ENCODE measurements at regions not wholly inside any gene's neighbourhood (a gene's known extent, or its start where the extent isn't known, plus 50 kb on each side); places are given as distances from the start of the nearest gene placed in this dataset.

DNA sequence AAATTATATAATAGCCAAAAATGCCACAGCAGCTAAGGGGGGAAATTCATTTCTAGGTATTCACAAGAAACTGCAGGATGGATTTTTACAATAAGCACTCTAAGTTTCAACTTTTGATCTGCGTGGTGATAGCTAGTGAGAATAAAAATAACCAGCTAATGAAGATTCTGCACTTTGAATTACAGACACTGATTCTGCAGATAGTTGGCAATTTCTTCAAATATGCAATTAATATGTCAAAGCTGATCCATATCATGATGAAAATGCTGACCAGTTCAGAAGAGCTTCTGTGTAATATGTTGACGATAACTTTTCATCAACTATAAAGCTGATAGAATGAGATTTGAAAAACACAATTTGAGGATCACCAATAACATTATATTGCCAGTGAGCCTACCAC, 1272.9 kb downstream of the EFNB2 start:
- H3K9me3 ChIP-seq (ENCODE audit: control insufficient read depth, insufficient read depth, low read depth, low read length), result no peaks in the 10 kb centered on the region
- POLR2A ChIA-PET, result no interaction called here
- CTCF ChIA-PET, result interaction anchor here (0.7 kb wide), 2 partner anchors 101 to 601 kb away, joined by 3 read pairs; no protein-coding TSS in a partner anchor
- H3K27ac ChIP-seq (ENCODE audit: extremely low read depth, low read depth, low read length), result no peak overlapping the region
- no peak for TF ChIP-seq ZBTB1 (tag by site-specific recombination; IDR thresholded peaks at IDR 0.05)
- no peaks in the 10 kb centered on the region for H3K36me3 ChIP-seq (ENCODE audit: control insufficient read depth in 2 of 2, insufficient read depth in 1 of 2, low read length in 2 of 2)
- no peaks in the 10 kb centered on the region for H3K4me1 ChIP-seq (ENCODE audit: control insufficient read depth, insufficient read depth, low read length)
- H3K4me3 ChIP-seq (ENCODE audit: low read depth, low read length), result no peak overlapping the region

DNA sequence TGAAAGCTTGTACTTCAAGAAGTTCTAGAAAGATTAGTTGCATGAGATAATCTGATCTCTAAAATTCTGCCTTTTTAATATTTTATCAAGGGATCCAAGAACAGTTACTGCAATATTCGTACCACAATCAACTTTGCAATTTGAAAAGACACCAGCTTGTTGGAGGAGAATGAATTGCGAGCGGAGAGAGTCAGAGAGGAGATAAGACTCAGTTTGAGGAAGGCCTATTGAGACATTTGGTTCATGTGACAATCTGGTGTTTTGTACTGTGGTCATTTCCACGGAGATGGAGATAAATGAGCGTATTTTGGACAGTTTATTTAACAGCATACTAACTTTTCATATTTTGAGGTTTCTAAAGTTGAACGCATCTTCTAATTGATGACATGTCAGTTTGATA, 1276.0 kb downstream of the EFNB2 start:
- no peak overlapping the region for H3K4me3 ChIP-seq (ENCODE audit: low read depth, low read length)
- H3K36me3 ChIP-seq (ENCODE audit: control insufficient read depth in 2 of 2, insufficient read depth in 1 of 2, low read length in 2 of 2), result no peaks in the 10 kb centered on the region
- CTCF ChIA-PET, result no interaction called here
- H3K4me1 ChIP-seq (ENCODE audit: control insufficient read depth, insufficient read depth, low read length), result no peaks in the 10 kb centered on the region
- no peak overlapping the region for H3K27ac ChIP-seq (ENCODE audit: extremely low read depth, low read depth, low read length)
- POLR2A ChIA-PET, result no interaction called here
- no peaks in the 10 kb centered on the region for H3K9me3 ChIP-seq (ENCODE audit: control insufficient read depth, insufficient read depth, low read depth, low read length)
- no peak for TF ChIP-seq ZBTB7A (tag by site-specific recombination; IDR thresholded peaks at IDR 0.05; ENCODE audit: low read depth)
- TF ChIP-seq, protein P1, sequence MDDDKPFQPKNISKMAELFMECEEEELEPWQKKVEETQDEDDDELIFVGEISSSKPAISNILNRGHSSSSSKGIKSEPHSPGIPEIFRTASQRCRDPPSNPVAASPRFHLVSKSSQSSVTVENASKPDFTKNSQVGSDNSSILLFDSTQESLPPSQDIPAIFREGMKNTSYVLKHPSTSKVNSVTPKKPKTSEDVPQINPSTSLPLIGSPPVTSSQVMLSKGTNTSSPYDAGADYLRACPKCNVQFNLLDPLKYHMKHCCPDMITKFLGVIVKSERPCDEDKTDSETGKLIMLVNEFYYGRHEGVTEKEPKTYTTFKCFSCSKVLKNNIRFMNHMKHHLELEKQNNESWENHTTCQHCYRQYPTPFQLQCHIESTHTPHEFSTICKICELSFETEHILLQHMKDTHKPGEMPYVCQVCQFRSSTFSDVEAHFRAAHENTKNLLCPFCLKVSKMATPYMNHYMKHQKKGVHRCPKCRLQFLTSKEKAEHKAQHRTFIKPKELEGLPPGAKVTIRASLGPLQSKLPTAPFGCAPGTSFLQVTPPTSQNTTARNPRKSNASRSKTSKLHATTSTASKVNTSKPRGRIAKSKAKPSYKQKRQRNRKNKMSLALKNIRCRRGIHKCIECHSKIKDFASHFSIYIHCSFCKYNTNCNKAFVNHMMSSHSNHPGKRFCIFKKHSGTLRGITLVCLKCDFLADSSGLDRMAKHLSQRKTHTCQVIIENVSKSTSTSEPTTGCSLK (tag by site-specific recombination; IDR thresholded peaks at IDR 0.05), result no peak
- no peak for TF ChIP-seq ZNF121 (tag by site-specific recombination; IDR thresholded peaks at IDR 0.05)
- TF ChIP-seq ZNF423 (tag by site-specific recombination; IDR thresholded peaks at IDR 0.05), result no peak
- TF ChIP-seq KLF10 (tag by site-specific recombination; IDR thresholded peaks at IDR 0.05), result no peak
- no peak for TF ChIP-seq ZSCAN23 (tag by site-specific recombination; IDR thresholded peaks at IDR 0.05)
- no peak for TF ChIP-seq ZBTB21 (tag by site-specific recombination; IDR thresholded peaks at IDR 0.05)
- TF ChIP-seq, protein P2, sequence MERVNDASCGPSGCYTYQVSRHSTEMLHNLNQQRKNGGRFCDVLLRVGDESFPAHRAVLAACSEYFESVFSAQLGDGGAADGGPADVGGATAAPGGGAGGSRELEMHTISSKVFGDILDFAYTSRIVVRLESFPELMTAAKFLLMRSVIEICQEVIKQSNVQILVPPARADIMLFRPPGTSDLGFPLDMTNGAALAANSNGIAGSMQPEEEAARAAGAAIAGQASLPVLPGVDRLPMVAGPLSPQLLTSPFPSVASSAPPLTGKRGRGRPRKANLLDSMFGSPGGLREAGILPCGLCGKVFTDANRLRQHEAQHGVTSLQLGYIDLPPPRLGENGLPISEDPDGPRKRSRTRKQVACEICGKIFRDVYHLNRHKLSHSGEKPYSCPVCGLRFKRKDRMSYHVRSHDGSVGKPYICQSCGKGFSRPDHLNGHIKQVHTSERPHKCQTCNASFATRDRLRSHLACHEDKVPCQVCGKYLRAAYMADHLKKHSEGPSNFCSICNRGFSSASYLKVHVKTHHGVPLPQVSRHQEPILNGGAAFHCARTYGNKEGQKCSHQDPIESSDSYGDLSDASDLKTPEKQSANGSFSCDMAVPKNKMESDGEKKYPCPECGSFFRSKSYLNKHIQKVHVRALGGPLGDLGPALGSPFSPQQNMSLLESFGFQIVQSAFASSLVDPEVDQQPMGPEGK (tag by site-specific recombination; IDR thresholded peaks at IDR 0.05), result no peak
- TF ChIP-seq KLF16 (tag by site-specific recombination; IDR thresholded peaks at IDR 0.05), result no peak
- no peak for TF ChIP-seq SP2 (tag by site-specific recombination; IDR thresholded peaks at IDR 0.05)
- TF ChIP-seq ZFP37 (tag by site-specific recombination; IDR thresholded peaks at IDR 0.05), result no peak
- TF ChIP-seq, protein P3, sequence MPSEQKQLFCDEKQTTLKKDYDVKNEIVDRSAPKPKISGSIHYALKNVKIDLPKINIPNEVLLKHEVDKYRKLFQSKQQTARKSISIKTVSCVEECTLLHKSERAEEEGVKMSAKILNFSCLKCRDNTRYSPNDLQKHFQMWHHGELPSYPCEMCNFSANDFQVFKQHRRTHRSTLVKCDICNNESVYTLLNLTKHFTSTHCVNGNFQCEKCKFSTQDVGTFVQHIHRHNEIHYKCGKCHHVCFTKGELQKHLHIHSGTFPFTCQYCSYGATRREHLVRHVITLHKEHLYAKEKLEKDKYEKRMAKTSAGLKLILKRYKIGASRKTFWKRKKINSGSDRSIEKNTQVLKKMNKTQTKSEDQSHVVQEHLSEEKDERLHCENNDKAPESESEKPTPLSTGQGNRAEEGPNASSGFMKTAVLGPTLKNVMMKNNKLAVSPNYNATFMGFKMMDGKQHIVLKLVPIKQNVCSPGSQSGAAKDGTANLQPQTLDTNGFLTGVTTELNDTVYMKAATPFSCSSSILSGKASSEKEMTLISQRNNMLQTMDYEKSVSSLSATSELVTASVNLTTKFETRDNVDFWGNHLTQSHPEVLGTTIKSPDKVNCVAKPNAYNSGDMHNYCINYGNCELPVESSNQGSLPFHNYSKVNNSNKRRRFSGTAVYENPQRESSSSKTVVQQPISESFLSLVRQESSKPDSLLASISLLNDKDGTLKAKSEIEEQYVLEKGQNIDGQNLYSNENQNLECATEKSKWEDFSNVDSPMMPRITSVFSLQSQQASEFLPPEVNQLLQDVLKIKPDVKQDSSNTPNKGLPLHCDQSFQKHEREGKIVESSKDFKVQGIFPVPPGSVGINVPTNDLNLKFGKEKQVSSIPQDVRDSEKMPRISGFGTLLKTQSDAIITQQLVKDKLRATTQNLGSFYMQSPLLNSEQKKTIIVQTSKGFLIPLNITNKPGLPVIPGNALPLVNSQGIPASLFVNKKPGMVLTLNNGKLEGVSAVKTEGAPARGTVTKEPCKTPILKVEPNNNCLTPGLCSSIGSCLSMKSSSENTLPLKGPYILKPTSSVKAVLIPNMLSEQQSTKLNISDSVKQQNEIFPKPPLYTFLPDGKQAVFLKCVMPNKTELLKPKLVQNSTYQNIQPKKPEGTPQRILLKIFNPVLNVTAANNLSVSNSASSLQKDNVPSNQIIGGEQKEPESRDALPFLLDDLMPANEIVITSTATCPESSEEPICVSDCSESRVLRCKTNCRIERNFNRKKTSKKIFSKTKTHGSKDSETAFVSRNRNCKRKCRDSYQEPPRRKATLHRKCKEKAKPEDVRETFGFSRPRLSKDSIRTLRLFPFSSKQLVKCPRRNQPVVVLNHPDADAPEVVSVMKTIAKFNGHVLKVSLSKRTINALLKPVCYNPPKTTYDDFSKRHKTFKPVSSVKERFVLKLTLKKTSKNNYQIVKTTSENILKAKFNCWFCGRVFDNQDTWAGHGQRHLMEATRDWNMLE (tag by site-specific recombination; conservative IDR thresholded peaks at IDR 0.05; ENCODE audit: low read depth), result no peak
- no peak for TF ChIP-seq ZNF335 (tag by site-specific recombination; conservative IDR thresholded peaks at IDR 0.05)
- no peak for TF ChIP-seq ZNF837 (tag by site-specific recombination; IDR thresholded peaks at IDR 0.05)
- TF ChIP-seq ZBTB48 (tag by site-specific recombination; IDR thresholded peaks at IDR 0.05), result no peak
- no peak for TF ChIP-seq REPIN1 (tag by site-specific recombination; IDR thresholded peaks at IDR 0.05; ENCODE audit: low read depth)
- TF ChIP-seq SCRT2 (tag by site-specific recombination; IDR thresholded peaks at IDR 0.05), result no peak
- TF ChIP-seq ZBTB20 (tag by site-specific recombination; IDR thresholded peaks at IDR 0.05), result no peak
